HCT116 (cell line): ENCODE measurements at regions not wholly inside any gene's neighbourhood (a gene's known extent, or its start where the extent isn't known, plus 50 kb on each side); places are given as distances from the start of the nearest gene placed in this dataset.

ENCODE experiments used
- ATAC-seq: fragments of 200-7000 bp; cut with Tn5 transposase; 2 replicates; pipeline ENCODE4 v1.9.1; 2020; ENCODE audit warnings: mild to moderate bottlenecking, moderate library complexity
- BruUV-seq: library from RNA; stranded (reverse); fragments of 400-500 nt; replicated peaks from 2 replicates; lab custom pipeline; 2021; lab: Mats Ljungman, UMichigan
- CTCF ChIA-PET: fragments of 300-600 bp; sonication (Branson Sonifier 250); formaldehyde crosslinking; loops from one replicate; lab custom pipeline; 2021; ENCODE audit warnings: antibody characterized with exemption; lab: Charles Lee
- POLR2A ChIA-PET: fragments of 300-600, 350-600 bp; sonication (Branson Sonifier 250); formaldehyde crosslinking; loops from one replicate; lab custom pipeline; 2021; ENCODE audit warnings: antibody characterized with exemption; lab: Charles Lee
- RAD21 ChIA-PET, 2 experiments: fragments of 300-600 bp; sonication (Branson Sonifier 250); formaldehyde crosslinking; loops; one replicate each; lab custom pipeline; 2023; ENCODE audit warnings: low total read pairs in 2 of 2; ENCODE audit not compliant: uncharacterized antibody in 2 of 2, unreplicated experiment in 2 of 2, low non-redundant PET in 1 of 2; lab: Charles Lee
- DNase-seq: peaks from one replicate; pipeline ENCODE4 v3.0.0-alpha.2; 2010; ENCODE audit warnings: low read depth, low spot score
- H2AFZ ChIP-seq: fragments of 200-600 bp; shearing (Covaris generic), sonication (generic); 2 replicates; pipeline ENCODE4 v1.6.1; 2017; ENCODE audit warnings: low read depth, mixed run types, mixed read lengths, antibody characterized with exemption, low read length; ENCODE audit not compliant: poor library complexity, severe bottlenecking
- H3K27ac ChIP-seq: 2 replicates; pipeline ENCODE4 v1.5.1; 2012; ENCODE audit warnings: low read depth, low read length
- H3K27me3 ChIP-seq: fragments of 200-600 bp; sonication (generic); 2 replicates; pipeline ENCODE4 v1.6.1; 2016; ENCODE audit warnings: mixed run types, low read length, mixed read lengths; ENCODE audit not compliant: insufficient read depth
- H3K36me3 ChIP-seq, 2 experiments: fragments of 200-500 bp in 1 of 2; fragments of 200-600 bp in 1 of 2; sonication (Bioruptor generic) in 1 of 2; sonication (generic) in 1 of 2; 2 replicates each; pipeline versions ENCODE4 v1.5.1 to v1.6.1; 2014 to 2016; ENCODE audit warnings: low read length in 2 of 2, inconsistent platforms in 1 of 2, mixed read lengths in 1 of 2, mixed run types in 1 of 2; ENCODE audit not compliant: insufficient read depth in 2 of 2, control insufficient read depth in 1 of 2
- H3K4me1 ChIP-seq, 2 experiments: fragments of 200-600 bp in 1 of 2; sonication (generic) in 1 of 2; 2 replicates each; pipeline versions ENCODE4 v1.5.1 to v1.6.1; 2012 to 2017; ENCODE audit warnings: low read length in 2 of 2, inconsistent platforms in 1 of 2, mild to moderate bottlenecking in 1 of 2, mixed read lengths in 1 of 2, mixed run types in 1 of 2, moderate library complexity in 1 of 2; ENCODE audit not compliant: insufficient read depth in 2 of 2, control insufficient read depth in 1 of 2
- H3K4me2 ChIP-seq: fragments of 200-600 bp; sonication (generic); 2 replicates; pipeline ENCODE4 v1.6.1; 2017; ENCODE audit warnings: mixed run types, low read length, mixed read lengths
- H3K4me3 ChIP-seq, 2 experiments: fragments of 200-600 bp in 1 of 2; sonication (generic) in 1 of 2; replicated peaks in 1 of 2; 2 replicates each; pipeline ENCODE4 v1.5.1; 2011 to 2016; ENCODE audit warnings: low read length in 2 of 2, control low read depth in 1 of 2, low read depth in 1 of 2, mild to moderate bottlenecking in 1 of 2, mixed read lengths in 1 of 2, mixed run types in 1 of 2
- H3K79me2 ChIP-seq: fragments of 200-600 bp; sonication (generic); 2 replicates; pipeline ENCODE4 v1.6.1; 2017; ENCODE audit warnings: mild to moderate bottlenecking, mixed run types, low read length, moderate library complexity, mixed read lengths; ENCODE audit not compliant: insufficient read depth
- H3K9ac ChIP-seq: fragments of 200-600 bp; sonication (generic); 2 replicates; pipeline ENCODE4 v1.6.1; 2016; ENCODE audit warnings: low read length, mixed read lengths
- H3K9me2 ChIP-seq: fragments of 200-600 bp; sonication (generic), shearing (Covaris generic); 2 replicates; pipeline ENCODE4 v1.6.1; 2017; ENCODE audit warnings: mixed run types, mild to moderate bottlenecking, moderate library complexity; ENCODE audit not compliant: insufficient read depth
- H3K9me3 ChIP-seq, 2 experiments: fragments of 200-500 bp in 1 of 2; fragments of 200-600 bp in 1 of 2; sonication (Bioruptor generic) in 1 of 2; sonication (generic) in 1 of 2; 2 replicates each; pipeline ENCODE4 v1.6.1; 2014 to 2017; ENCODE audit warnings: low read length in 2 of 2, mixed read lengths in 2 of 2, inconsistent platforms in 1 of 2, low read depth in 1 of 2, mild to moderate bottlenecking in 1 of 2, mixed run types in 1 of 2, moderate library complexity in 1 of 2; ENCODE audit not compliant: control insufficient read depth in 1 of 2, insufficient read depth in 1 of 2
- H4K20me1 ChIP-seq: fragments of 200-600 bp; sonication (generic), shearing (Covaris generic); 2 replicates; pipeline ENCODE4 v1.6.1; 2017; ENCODE audit warnings: mixed run types, mild to moderate bottlenecking, moderate library complexity; ENCODE audit not compliant: insufficient read depth
- CBX3 ChIP-seq: IDR thresholded peaks from 2 replicates; pipeline ENCODE4 v1.6.1; 2012; ENCODE audit warnings: low read depth
- CEBPB ChIP-seq: IDR thresholded peaks from 2 replicates; pipeline ENCODE4 v1.6.1; 2012; ENCODE audit warnings: low read depth
- EGR1 ChIP-seq: IDR thresholded peaks from 2 replicates; pipeline ENCODE4 v1.6.1; 2012; ENCODE audit warnings: low read depth
- EZH2 ChIP-seq: fragments of 200-600 bp; sonication (generic); IDR thresholded peaks from 2 replicates; pipeline ENCODE4 v1.6.1; 2017; ENCODE audit warnings: antibody characterized with exemption, mixed run types
- FOSL1 ChIP-seq: IDR thresholded peaks from 2 replicates; pipeline ENCODE4 v1.6.1; 2012; ENCODE audit warnings: low read depth
- JUND ChIP-seq: IDR thresholded peaks from 2 replicates; pipeline ENCODE4 v1.6.1; 2012
- POLR2A ChIP-seq: IDR thresholded peaks from 2 replicates; pipeline ENCODE4 v1.7.0; 2011; ENCODE audit warnings: borderline replicate concordance; ENCODE audit not compliant: insufficient read depth, insufficient read length; ENCODE audit errors: extremely low read depth
- POLR2AphosphoS5 ChIP-seq: IDR thresholded peaks from 2 replicates; pipeline ENCODE4 v1.6.1; 2011; ENCODE audit warnings: mild to moderate bottlenecking, low read depth, low read length, moderate library complexity
- SIN3A ChIP-seq: IDR thresholded peaks from 2 replicates; pipeline ENCODE4 v1.6.1; 2012; ENCODE audit warnings: low read depth
- SRF ChIP-seq: IDR thresholded peaks from 2 replicates; pipeline ENCODE4 v1.6.1; 2012; ENCODE audit warnings: low read depth
- TCF7L2 ChIP-seq: IDR thresholded peaks from 2 replicates; pipeline ENCODE4 v1.7.0; 2011; ENCODE audit warnings: borderline replicate concordance, inconsistent platforms; ENCODE audit not compliant: insufficient read depth, insufficient read length; ENCODE audit errors: extremely low read depth
- YY1 ChIP-seq: IDR thresholded peaks from 2 replicates; pipeline ENCODE4 v1.6.1; 2011; ENCODE audit warnings: low read length, low read depth, moderate library complexity, mild to moderate bottlenecking; ENCODE audit not compliant: insufficient replicate concordance; ENCODE audit errors: extremely low read depth
- ZNF274 ChIP-seq: fragments of 200-500 bp; sonication (Bioruptor generic); IDR thresholded peaks from 2 replicates; pipeline ENCODE4 v1.6.1; 2014; ENCODE audit warnings: mild to moderate bottlenecking, low read depth, low read length, inconsistent platforms
- intact Hi-C: fragments of 100-400 bp; cut with micrococcal nuclease; formaldehyde crosslinking; loops from 2 replicates; pipeline ENCODE4 v1.10.0; 2022
- TF ChIP-seq, protein P1 (sequence below): IDR thresholded peaks from 2 replicates; pipeline ENCODE4 v1.6.1; 2011; ENCODE audit warnings: mild to moderate bottlenecking, low read length, moderate library complexity; ENCODE audit not compliant: insufficient replicate concordance; ENCODE audit errors: extremely low read depth
- TF ChIP-seq, protein P2 (sequence below): IDR thresholded peaks from 2 replicates; pipeline ENCODE4 v1.6.1; 2012; ENCODE audit warnings: low read depth
- TF ChIP-seq, protein P3 (sequence below): IDR thresholded peaks from 2 replicates; pipeline ENCODE4 v1.6.1; 2012

DNA sequence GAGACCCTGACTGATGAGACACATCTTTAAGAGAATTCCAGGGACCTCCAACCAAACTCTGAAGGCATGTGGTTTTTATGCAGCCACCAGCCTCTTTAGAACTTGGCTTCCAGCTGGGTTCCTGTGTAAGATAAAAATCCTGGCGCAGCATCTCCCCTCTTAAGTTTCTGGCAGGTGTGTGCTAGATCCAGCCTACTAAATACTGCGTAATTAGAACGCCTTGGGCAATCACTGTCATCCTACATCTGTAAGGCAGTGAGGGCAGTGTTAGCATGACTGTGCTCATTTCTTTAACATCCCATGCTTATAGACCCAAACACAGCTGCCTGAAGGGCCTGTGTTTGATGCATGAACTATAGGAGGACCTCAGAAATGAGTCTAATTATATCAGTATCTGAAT is 173.5 kb upstream of the OBI1 start:
- no TSS peak for BruUV-seq
- Histone ChIP-seq H3K27ac (no peak overlapping the region), H3K4me2 (no peak overlapping the region), H3K4me3 (no peak overlapping the region), H4K20me1 (no peaks in the 10 kb centered on the region; the same call in 1 of the 2 replicates), H2AFZ (no peak overlapping the region), H3K9me3 (no peaks in the 10 kb centered on the region), H3K9ac (no peak overlapping the region), H3K27me3 (no peaks in the 10 kb centered on the region), H3K79me2 (no peaks in the 10 kb centered on the region), H3K9me2 (no peaks in the 10 kb centered on the region), H3K36me3 (no peaks in the 10 kb centered on the region), H3K4me1 (no peaks in the 10 kb centered on the region)
- ChIA-PET POLR2A (no interaction called here), RAD21 (no interaction called here), CTCF (no interaction called here)
- TF ChIP-seq SRF (no peak), EGR1 (no peak), YY1 (no peak), TCF7L2 (no peak), CEBPB (no peak), ZNF274 (no peak), POLR2AphosphoS5 (no peak), CBX3 (no peak), FOSL1 (no peak), EZH2 (no peak), JUND (no peak), SIN3A (no peak), POLR2A (no peak)
- TF ChIP-seq, protein P1, sequence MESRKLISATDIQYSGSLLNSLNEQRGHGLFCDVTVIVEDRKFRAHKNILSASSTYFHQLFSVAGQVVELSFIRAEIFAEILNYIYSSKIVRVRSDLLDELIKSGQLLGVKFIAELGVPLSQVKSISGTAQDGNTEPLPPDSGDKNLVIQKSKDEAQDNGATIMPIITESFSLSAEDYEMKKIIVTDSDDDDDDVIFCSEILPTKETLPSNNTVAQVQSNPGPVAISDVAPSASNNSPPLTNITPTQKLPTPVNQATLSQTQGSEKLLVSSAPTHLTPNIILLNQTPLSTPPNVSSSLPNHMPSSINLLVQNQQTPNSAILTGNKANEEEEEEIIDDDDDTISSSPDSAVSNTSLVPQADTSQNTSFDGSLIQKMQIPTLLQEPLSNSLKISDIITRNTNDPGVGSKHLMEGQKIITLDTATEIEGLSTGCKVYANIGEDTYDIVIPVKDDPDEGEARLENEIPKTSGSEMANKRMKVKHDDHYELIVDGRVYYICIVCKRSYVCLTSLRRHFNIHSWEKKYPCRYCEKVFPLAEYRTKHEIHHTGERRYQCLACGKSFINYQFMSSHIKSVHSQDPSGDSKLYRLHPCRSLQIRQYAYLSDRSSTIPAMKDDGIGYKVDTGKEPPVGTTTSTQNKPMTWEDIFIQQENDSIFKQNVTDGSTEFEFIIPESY, result no peak
- TF ChIP-seq, protein P2, sequence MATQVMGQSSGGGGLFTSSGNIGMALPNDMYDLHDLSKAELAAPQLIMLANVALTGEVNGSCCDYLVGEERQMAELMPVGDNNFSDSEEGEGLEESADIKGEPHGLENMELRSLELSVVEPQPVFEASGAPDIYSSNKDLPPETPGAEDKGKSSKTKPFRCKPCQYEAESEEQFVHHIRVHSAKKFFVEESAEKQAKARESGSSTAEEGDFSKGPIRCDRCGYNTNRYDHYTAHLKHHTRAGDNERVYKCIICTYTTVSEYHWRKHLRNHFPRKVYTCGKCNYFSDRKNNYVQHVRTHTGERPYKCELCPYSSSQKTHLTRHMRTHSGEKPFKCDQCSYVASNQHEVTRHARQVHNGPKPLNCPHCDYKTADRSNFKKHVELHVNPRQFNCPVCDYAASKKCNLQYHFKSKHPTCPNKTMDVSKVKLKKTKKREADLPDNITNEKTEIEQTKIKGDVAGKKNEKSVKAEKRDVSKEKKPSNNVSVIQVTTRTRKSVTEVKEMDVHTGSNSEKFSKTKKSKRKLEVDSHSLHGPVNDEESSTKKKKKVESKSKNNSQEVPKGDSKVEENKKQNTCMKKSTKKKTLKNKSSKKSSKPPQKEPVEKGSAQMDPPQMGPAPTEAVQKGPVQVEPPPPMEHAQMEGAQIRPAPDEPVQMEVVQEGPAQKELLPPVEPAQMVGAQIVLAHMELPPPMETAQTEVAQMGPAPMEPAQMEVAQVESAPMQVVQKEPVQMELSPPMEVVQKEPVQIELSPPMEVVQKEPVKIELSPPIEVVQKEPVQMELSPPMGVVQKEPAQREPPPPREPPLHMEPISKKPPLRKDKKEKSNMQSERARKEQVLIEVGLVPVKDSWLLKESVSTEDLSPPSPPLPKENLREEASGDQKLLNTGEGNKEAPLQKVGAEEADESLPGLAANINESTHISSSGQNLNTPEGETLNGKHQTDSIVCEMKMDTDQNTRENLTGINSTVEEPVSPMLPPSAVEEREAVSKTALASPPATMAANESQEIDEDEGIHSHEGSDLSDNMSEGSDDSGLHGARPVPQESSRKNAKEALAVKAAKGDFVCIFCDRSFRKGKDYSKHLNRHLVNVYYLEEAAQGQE, result no peak
- TF ChIP-seq, protein P3, sequence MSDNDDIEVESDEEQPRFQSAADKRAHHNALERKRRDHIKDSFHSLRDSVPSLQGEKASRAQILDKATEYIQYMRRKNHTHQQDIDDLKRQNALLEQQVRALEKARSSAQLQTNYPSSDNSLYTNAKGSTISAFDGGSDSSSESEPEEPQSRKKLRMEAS, result no peak
- ATAC-seq, result no peak
- intact Hi-C loops, result no loop called here
- DNase-seq, result no peak
